ENCODE measurements at regions not wholly inside any gene's neighbourhood (a gene's known extent, or its start where the extent isn't known, plus 50 kb on each side); places are given as distances from the start of the nearest gene placed in this dataset.

GRCh38 chr3:10600296-10600714, 94.9 kb upstream of the ATP2B2 start:
- peaks cover 50% of the 10 kb centered on the region for H3K27me3 Mint-ChIP-seq (ENCODE audit: low read depth, poor library complexity)
- DNase-seq, result no peak

DNA sequence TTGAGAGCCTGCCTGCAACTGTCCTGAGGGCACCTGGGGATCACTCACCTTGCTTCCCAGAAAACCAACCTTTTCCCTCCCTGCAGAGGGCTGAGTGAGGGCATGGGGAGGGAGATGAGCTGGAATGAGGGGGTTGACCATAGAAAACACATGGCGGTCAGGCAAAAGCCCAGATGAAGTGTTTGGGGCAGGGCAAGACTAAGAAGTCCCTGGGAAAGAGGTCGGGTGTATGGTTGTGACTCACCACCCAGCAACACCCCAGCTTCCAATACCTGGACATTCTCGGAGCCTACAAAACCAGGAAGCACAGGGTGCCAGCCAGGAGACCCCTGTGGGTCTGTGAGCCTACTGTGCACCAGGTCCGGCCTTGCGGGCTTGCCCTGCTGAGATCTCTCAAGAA, 95.3 kb upstream of the ATP2B2 start:
- no peak overlapping the region for H3K27ac Mint-ChIP-seq
- H3K4me1 Mint-ChIP-seq, result peaks cover 15% of the 10 kb centered on the region
- no peaks in the 10 kb centered on the region for H3K9me3 Mint-ChIP-seq
- no peak for DNase-seq
- peaks cover 50% of the 10 kb centered on the region for H3K27me3 Mint-ChIP-seq (ENCODE audit: low read depth, poor library complexity)
- H3K4me3 Mint-ChIP-seq, result no peak overlapping the region
- H3K36me3 Mint-ChIP-seq (ENCODE audit: low read depth), result no peaks in the 10 kb centered on the region
- TF ChIP-seq, protein P1, sequence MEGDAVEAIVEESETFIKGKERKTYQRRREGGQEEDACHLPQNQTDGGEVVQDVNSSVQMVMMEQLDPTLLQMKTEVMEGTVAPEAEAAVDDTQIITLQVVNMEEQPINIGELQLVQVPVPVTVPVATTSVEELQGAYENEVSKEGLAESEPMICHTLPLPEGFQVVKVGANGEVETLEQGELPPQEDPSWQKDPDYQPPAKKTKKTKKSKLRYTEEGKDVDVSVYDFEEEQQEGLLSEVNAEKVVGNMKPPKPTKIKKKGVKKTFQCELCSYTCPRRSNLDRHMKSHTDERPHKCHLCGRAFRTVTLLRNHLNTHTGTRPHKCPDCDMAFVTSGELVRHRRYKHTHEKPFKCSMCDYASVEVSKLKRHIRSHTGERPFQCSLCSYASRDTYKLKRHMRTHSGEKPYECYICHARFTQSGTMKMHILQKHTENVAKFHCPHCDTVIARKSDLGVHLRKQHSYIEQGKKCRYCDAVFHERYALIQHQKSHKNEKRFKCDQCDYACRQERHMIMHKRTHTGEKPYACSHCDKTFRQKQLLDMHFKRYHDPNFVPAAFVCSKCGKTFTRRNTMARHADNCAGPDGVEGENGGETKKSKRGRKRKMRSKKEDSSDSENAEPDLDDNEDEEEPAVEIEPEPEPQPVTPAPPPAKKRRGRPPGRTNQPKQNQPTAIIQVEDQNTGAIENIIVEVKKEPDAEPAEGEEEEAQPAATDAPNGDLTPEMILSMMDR (IDR thresholded peaks at IDR 0.05), result no peak

More at GRCh38 chr3:10600296-10600714, 94.9 kb upstream of the ATP2B2 start:
- TF ChIP-seq, protein P1 (IDR thresholded peaks at IDR 0.05), result no peak
- no peak overlapping the region for H3K27ac Mint-ChIP-seq
- H3K4me3 Mint-ChIP-seq, result no peak overlapping the region
- H3K36me3 Mint-ChIP-seq (ENCODE audit: low read depth), result no peaks in the 10 kb centered on the region
- no peaks in the 10 kb centered on the region for H3K9me3 Mint-ChIP-seq
- peaks cover 15% of the 10 kb centered on the region for H3K4me1 Mint-ChIP-seq

GRCh38 chr3:10601151-10601856, 95.9 kb upstream of the ATP2B2 start:
- no peak for DNase-seq
- Mint-ChIP-seq H3K4me1 (peaks cover 15% of the 10 kb centered on the region), H3K9me3 (no peaks in the 10 kb centered on the region), H3K27ac (no peak overlapping the region), H3K4me3 (no peak overlapping the region), H3K36me3 (ENCODE audit: low read depth) (no peaks in the 10 kb centered on the region), H3K27me3 (ENCODE audit: low read depth, poor library complexity) (peaks cover 50% of the 10 kb centered on the region)
- TF ChIP-seq, protein P1 (IDR thresholded peaks at IDR 0.05), result no peak

GRCh38 chr3:10601857-10602230, 96.5 kb upstream of the ATP2B2 start:
- no peaks in the 10 kb centered on the region for H3K36me3 Mint-ChIP-seq (ENCODE audit: low read depth)
- peaks cover 52% of the 10 kb centered on the region for H3K27me3 Mint-ChIP-seq (ENCODE audit: low read depth, poor library complexity)
- no peak overlapping the region for H3K27ac Mint-ChIP-seq
- no peaks in the 10 kb centered on the region for H3K9me3 Mint-ChIP-seq
- no peak for DNase-seq
- TF ChIP-seq, protein P1 (IDR thresholded peaks at IDR 0.05), result no peak
- H3K4me1 Mint-ChIP-seq, result peaks cover 15% of the 10 kb centered on the region
- H3K4me3 Mint-ChIP-seq, result no peak overlapping the region

- H3K36me3 Mint-ChIP-seq (ENCODE audit: low read depth), result no peaks in the 10 kb centered on the region
- H3K27me3 Mint-ChIP-seq (ENCODE audit: low read depth, poor library complexity), result peaks cover 48% of the 10 kb centered on the region
- H3K4me1 Mint-ChIP-seq, result peaks cover 15% of the 10 kb centered on the region
- H3K27ac Mint-ChIP-seq, result no peak overlapping the region
- no peak overlapping the region for H3K4me3 Mint-ChIP-seq
- DNase-seq, result no peak
- TF ChIP-seq, protein P1 (IDR thresholded peaks at IDR 0.05), result no peak
- H3K9me3 Mint-ChIP-seq, result no peaks in the 10 kb centered on the region
Observed at GRCh38 chr3:10602271-10602670, 96.9 kb upstream of the ATP2B2 start.
